Activated naive CD4-positive, alpha-beta T cell treated with anti-CD3 and anti-CD28 coated beads, Interleukin-2, amount 50 U/mL, for 72 hours (primary cell): ENCODE measurements at regions not wholly inside any gene's neighbourhood (a gene's known extent, or its start where the extent isn't known, plus 50 kb on each side); places are given as distances from the start of the nearest gene placed in this dataset.
"Not testable (repeated sequence)": the region's sequence is repeated elsewhere in the genome, so short reads cannot be mapped to it uniquely, and the experiment has no call there.

ENCODE experiments used
- ATAC-seq, 2 donors: fragments of 150-1000 bp; cut with Tn5 transposase; 2 replicates each; pipeline ENCODE4 v1.10.0; 2021; ENCODE audit warnings: mild to moderate bottlenecking in 2 of 2, moderate library complexity in 2 of 2
- DNase-seq, 2 donors: peaks; one replicate each; pipeline ENCODE4 v3.0.0; 2021 to 2022; ENCODE audit warnings: low spot score in 2 of 2
- H3K27ac Mint-ChIP-seq, 2 donors: one replicate each; pipeline ENCODE4 v1.8.0; 2022; ENCODE audit warnings: mild to moderate bottlenecking in 2 of 2, mixed read lengths in 2 of 2
- H3K36me3 Mint-ChIP-seq, 2 donors: one replicate each; pipeline ENCODE4 v1.8.0; 2022; ENCODE audit warnings: mixed read lengths in 2 of 2
- H3K9me3 Mint-ChIP-seq, 2 donors: one replicate each; pipeline ENCODE4 v1.8.0; 2022; ENCODE audit warnings: mixed read lengths in 2 of 2

DNA sequence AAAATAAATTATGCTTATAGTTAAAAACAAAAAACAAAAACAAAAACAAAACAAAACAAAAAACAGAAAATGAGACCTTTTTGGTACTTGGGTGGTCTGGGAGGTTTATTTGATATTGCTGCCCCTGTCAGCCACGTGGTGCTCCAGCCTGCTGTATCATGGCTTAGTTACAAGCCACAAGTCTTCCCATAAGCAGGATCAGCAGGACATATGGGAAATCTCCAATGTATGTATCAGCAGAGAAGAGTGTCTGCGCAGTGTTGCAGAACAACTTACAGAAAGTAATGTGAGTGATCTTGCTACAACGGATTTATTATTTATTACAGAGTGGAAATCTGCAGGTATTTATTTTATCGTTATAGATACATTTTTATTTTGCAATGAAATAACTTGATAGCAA lies 423.0 kb upstream of the TMPRSS15 start:
- DNase-seq (no peak), ATAC-seq (no peak)
- Mint-ChIP-seq H3K27ac (no peak overlapping the region), H3K36me3 (no peaks in the 10 kb centered on the region), H3K9me3 (peaks cover 3 to 10% of the 10 kb centered on the region in 2 donors)

DNA sequence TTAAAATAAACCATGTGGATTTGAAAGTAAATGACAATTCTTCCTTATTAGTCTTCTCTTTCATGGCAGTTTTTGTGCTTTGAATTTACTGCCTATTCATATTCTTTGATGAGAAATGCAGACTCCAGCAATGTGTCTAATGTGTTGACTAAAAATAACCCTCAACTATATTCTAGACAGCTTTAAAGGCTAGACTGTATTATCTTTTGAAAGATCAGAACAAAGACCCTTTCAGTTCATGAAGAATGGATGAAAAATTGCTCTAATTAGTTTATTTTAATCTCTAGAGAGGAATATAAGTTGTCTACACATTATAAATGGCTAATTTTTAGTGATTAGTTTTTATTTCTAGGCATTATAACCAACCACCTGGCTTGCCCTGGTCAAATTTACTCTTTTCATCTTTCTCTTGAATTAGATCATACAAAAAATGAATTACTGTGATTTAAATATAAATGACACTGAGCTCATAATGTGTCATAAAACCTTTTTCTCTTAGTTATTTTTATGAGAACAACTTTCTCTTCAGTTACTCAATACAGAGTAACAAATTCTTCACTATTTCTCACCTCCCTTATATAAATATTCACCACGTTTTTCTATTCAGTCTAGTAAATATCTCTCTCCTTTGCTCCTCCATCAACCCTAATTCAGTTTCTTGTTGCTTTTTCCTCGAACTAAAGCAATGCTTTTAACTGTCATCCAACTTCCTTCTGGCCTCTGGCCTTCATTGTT lies 428.5 kb upstream of the TMPRSS15 start:
- ATAC-seq = no peak
- DNase-seq = no peak
- Mint-ChIP-seq H3K27ac (no peak overlapping the region), H3K36me3 (no peaks in the 10 kb centered on the region), H3K9me3 (peaks cover 11 to 17% of the 10 kb centered on the region in 2 donors)

DNA sequence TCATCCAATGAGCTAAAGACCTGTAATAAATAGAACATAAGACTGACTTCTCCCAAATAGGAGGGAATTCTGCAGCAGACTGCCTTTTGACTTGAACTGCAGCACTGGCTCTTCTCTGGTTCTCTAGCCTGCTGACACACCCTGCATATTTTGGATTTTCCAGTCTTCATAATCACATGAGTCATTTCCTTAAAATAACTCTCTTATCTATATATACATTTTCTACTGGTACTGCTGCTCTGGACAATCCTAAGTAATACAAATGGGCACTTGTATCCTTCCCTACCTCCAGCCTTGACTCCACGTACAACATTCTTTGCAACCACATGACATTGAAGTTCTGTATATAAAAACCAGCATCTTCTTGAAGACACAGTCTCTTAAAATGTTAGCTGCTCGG lies 429.4 kb upstream of the TMPRSS15 start:
- DNase-seq = no peak
- Mint-ChIP-seq H3K9me3 (peaks cover 11 to 20% of the 10 kb centered on the region in 2 donors), H3K27ac (no peak overlapping the region), H3K36me3 (no peaks in the 10 kb centered on the region)
- ATAC-seq = no peak

DNA sequence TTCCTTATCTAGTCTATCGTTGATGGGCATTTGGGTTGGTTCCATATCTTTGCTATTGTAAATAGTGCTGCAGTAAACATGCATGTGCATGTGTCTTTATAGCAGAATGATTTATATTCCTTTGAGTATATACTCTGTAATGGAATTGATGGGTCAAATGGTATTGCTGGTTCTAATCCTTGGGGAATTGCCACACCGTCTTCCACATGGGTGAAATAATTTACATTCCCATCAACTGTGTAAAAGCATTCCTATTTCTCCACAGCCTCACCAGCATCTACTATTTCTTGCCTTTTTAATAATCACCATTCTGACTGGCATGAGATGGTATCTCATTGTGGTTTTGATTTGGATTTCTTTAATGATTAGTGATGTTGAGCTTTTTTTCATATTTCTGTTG lies 430.5 kb upstream of the TMPRSS15 start:
- H3K36me3 Mint-ChIP-seq, DNase-seq, ATAC-seq, H3K27ac Mint-ChIP-seq: not testable (repeated sequence)
- H3K9me3 Mint-ChIP-seq = peaks cover 15 to 20% of the 10 kb centered on the region in 2 donors

DNA sequence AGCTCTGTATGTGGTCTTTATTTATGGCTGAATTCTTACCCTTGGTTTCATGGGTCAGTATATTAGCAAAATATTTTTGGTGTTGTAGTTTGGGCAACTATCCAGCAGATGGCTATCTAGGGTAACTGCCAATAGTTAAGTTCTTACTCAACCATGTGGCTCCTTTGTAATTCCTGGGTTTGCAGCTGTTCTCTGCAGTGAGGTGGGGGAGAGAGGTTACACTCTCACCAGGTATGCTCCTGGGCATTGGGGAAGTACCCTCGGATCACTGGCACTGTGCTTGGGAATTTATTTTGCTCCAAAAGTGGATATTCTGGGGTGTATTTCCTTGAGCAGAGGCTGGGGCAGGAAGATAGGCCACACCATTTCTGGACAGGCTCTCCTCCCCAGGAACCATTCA lies 436.7 kb upstream of the TMPRSS15 start:
- Mint-ChIP-seq H3K36me3 (peaks cover 0 to 9% of the 10 kb centered on the region in 2 donors), H3K9me3 (peaks cover 9 to 19% of the 10 kb centered on the region in 2 donors), H3K27ac (no peak overlapping the region)
- DNase-seq (no peak), ATAC-seq (no peak)

DNA sequence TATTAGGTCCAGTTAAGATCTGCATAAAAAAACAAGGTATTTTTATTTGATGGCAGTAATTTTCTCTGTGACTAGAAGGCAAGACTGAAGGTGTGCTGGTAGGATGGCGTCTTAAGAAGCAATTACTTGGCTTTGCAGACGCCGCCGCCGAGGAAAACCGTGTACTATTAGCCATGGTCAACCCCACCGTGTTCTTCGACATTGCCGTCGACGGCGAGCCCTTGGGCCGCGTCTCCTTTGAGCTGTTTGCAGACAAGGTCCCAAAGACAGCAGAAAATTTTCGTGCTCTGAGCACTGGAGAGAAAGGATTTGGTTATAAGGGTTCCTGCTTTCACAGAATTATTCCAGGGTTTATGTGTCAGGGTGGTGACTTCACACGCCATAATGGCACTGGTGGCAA lies 454.0 kb upstream of the TMPRSS15 start:
- Mint-ChIP-seq H3K9me3 (peaks cover 23 to 24% of the 10 kb centered on the region in 2 donors), H3K36me3 (peaks cover 0 to 14% of the 10 kb centered on the region in 2 donors)
- ATAC-seq, H3K27ac Mint-ChIP-seq, DNase-seq: not testable (repeated sequence)

DNA sequence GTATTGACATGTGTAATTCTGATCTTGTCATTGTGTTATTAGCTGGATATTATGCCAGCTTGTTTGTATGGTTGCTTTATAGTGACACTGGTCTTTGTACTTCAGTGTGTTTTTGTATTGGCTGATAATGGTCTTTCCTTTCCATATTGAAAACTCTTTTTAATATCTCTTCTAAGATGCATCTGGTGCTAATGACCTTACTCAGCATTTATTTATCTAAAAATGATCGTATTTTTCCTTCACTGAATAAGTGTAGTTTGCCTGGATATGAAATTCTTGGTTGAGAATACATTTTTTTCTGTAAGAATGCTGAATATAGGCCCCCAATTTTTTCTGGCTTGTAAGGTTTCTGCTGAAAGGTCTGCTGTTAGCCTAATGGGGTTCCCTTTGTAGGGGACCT lies 465.5 kb upstream of the TMPRSS15 start:
- H3K36me3 Mint-ChIP-seq = peaks cover 0 to 5% of the 10 kb centered on the region in 2 donors
- no peak for ATAC-seq
- peaks cover 11 to 15% of the 10 kb centered on the region in 2 donors for H3K9me3 Mint-ChIP-seq
- DNase-seq = no peak
- H3K27ac Mint-ChIP-seq = no peak overlapping the region

DNA sequence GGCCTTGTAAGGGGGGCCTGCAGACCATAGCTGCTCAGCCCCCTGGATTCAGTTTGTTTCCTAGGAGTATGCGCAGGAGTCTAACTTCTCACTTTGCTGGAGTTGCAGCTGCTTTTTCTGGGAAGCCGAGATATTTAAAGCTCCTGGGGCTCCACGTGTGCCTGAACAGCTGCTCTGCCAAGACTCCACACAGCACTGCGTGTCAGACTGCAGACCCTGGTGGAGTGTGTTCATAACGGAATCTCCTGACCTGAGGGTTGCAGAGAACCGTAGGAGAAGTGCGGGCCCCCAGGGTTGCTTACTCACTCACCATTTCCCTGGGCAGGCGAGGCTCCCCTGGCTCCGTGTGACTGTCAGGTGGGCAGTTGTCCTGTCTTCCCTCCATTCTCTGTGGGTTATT lies 474.3 kb upstream of the TMPRSS15 start:
- H3K36me3 Mint-ChIP-seq = peaks cover 10 to 12% of the 10 kb centered on the region in 2 donors
- DNase-seq = no peak
- no peak overlapping the region for H3K27ac Mint-ChIP-seq
- H3K9me3 Mint-ChIP-seq = peaks cover 12 to 13% of the 10 kb centered on the region in 2 donors
- ATAC-seq = no peak

DNA sequence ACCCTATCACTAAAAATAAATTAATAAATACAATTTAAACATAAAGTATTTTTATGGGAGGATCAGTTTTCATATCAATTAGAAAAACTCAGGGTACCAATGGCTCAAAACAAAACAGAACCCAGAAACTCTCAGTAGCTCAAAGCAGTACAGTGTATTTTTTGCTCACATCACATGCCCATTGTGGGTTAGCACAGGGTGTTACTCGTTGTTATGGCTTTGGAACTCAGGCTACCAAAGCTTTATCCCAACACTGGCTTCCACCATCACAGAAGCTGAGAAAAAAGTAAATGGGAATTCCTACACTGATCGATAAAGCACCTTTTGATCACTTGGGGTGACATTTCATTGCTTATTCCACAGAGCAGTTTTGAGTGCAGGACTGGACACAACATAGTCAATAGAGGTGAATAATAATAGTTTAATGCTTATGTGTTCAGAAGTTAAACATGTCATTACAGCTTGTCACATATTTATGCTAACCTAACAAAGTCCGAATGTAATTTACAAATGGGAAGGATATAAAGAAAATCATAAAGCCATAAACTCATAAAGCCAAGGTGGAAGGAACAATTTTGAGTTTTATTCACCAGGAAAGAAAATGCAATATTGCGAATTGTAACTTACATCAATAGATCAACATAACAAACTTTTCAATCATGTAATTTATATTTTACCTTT lies 484.5 kb upstream of the TMPRSS15 start:
- ATAC-seq (no peak), DNase-seq (no peak)
- no peak overlapping the region for H3K27ac Mint-ChIP-seq
- no peaks in the 10 kb centered on the region for H3K36me3 Mint-ChIP-seq
- H3K9me3 Mint-ChIP-seq = peaks cover 17% of the 10 kb centered on the region in 2 donors

DNA sequence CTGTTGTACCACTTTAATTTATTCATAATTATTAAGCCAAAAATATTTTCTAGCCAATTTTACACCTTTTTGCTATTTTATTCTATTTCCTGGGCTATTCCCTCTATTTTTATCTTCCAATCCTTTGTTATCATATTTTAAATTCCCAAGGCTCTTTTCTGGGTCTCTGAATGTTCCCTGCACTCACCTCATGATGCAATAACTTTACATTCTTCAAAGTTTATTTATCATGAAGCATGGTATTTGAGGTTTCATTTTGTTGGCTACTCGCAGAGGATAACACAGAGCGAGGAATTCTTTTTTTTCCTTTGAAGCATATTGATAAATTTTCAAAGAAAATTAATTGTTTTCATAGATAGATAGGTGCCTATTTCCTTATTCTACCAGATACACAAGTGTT lies 489.8 kb upstream of the TMPRSS15 start:
- no peak for DNase-seq
- Mint-ChIP-seq H3K27ac (no peak overlapping the region), H3K36me3 (no peaks in the 10 kb centered on the region), H3K9me3 (peaks cover 10 to 12% of the 10 kb centered on the region in 2 donors)
- ATAC-seq = no peak

DNA sequence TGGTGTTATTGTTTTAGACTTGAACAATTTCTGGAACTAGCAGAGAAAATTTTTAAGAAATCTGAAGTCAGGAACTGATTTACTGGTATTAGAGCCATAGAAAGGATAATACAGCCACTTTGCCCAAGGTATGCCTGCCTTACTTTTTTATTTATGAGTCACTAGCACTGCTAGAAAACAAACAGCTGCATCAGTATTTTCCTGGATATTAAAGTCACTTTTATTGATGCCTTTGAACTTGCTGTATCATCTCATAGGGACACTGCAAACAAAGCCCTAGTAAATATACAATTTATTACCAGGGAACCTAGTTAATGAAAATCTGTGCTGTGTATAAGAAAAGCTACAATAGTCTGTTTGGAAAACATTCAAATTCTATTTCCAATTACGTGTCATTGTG lies 490.8 kb upstream of the TMPRSS15 start:
- no peak for ATAC-seq
- no peak for DNase-seq
- Mint-ChIP-seq H3K9me3 (peaks cover 10 to 11% of the 10 kb centered on the region in 2 donors), H3K27ac (no peak overlapping the region), H3K36me3 (no peaks in the 10 kb centered on the region)

DNA sequence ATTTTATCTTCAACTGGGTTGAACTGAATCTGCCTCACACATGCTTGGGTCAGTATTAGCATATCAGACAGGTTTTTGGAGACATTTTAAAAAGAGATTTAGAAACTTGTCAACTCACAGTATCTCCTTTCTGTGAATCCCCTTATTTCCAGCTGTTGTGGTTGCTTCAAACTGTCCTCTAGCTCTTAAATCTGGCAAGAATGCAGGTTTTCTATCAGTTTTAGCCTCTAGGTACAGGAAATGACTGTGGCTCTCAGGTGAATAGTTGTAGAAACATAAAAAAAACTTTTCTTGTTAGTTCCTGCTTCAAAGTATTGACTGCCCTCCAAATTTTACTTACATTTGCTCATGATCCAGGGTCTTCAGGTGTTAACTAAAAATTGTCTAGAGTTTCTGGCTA lies 495.7 kb upstream of the TMPRSS15 start:
- peaks cover 7 to 10% of the 10 kb centered on the region in 2 donors for H3K9me3 Mint-ChIP-seq
- H3K27ac Mint-ChIP-seq = no peak overlapping the region
- ATAC-seq = no peak

DNA sequence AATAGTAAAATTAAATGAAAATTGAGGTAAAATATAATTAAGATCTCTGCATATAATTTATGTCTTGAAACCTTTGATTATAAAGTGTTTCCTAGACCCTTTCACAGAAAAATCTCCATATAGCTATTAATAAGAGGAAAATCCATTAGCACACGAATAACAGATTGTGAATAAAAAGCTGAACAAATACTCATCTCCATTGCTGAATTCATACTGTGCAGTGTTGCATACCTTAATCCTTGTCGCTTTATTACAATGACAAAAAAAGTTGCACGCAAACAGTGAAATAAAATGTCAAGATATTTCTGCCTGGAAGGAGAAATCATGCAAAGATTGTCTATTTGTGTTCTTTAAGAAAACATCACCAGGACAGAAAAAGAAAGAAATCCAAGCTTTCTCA lies 499.1 kb upstream of the TMPRSS15 start:
- Mint-ChIP-seq H3K36me3 (no peaks in the 10 kb centered on the region), H3K27ac (no peak overlapping the region), H3K9me3 (peaks cover 11 to 15% of the 10 kb centered on the region in 2 donors)
- DNase-seq = no peak
- no peak for ATAC-seq

More for the DNA sequence above, 495.7 kb upstream of the TMPRSS15 start:
- no peaks in the 10 kb centered on the region for H3K36me3 Mint-ChIP-seq
- no peak for DNase-seq

DNA sequence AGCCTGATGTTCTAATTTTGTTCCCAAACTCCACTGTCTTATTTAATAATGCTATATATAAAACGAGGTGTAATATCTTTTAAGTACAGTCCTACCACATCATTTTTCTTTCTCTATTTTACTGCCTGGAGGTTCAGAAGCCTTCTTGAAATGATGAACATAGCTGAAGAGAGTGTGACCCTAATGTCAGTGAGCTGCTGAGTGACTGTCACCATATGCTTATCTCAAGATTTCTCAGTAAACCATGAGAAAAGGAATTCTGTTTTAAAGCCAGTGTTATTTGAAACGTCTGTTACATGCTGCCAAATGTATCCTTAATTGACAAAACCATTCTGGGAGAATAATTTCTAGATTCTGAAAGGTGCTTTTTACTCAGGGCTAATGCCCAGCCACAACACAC lies 503.5 kb upstream of the TMPRSS15 start:
- ATAC-seq (no peak), DNase-seq (no peak)
- Mint-ChIP-seq H3K27ac (no peak overlapping the region), H3K36me3 (no peaks in the 10 kb centered on the region), H3K9me3 (peaks cover 21 to 24% of the 10 kb centered on the region in 2 donors)

DNA sequence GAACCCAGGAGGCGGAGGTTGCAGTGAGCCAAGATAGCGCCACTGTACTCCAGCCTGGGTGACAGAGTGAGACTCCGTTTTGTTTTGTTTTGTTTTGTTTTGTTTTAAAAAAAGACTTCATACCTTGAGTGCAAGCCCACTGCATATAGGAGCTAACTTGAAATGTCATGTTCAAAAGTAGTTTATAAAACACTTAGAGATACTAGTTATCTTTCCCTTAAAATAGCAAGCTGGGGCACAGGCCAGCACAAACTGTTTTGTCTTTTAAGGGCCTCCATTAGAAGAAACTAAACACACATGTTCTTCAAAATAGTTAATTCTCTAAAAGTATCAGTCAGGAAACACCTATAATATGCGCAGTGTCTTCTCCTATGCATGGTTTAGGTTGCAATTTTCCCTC lies 505.1 kb upstream of the TMPRSS15 start:
- H3K36me3 Mint-ChIP-seq = no peaks in the 10 kb centered on the region
- ATAC-seq = no peak

DNA sequence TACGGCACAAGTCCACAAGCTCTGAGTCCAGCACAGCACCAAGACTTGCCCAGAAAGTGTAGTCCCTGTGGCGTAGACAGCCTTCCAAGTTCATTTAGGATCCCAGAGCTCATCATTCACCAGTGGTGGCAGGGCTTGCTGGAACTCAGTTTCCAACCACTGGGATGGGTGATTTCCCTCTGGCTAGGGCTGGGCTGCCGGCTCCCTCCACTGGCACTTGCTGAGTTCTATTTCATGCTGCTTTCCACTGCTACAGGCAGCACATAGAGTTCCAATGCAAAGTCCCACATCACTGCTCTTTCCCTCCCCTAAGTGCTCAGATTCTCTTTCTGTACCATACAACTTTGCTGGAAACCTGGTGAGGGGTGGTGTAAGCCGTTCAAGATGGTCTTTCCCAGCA lies 510.3 kb upstream of the TMPRSS15 start:
- DNase-seq = no peak
- Mint-ChIP-seq H3K27ac (no peak overlapping the region), H3K9me3 (peaks cover 16 to 18% of the 10 kb centered on the region in 2 donors), H3K36me3 (no peaks in the 10 kb centered on the region)
- ATAC-seq = no peak

More for the DNA sequence above, 505.1 kb upstream of the TMPRSS15 start:
- H3K9me3 Mint-ChIP-seq = peaks cover 21 to 27% of the 10 kb centered on the region in 2 donors
- DNase-seq = no peak
- no peak overlapping the region for H3K27ac Mint-ChIP-seq

DNA sequence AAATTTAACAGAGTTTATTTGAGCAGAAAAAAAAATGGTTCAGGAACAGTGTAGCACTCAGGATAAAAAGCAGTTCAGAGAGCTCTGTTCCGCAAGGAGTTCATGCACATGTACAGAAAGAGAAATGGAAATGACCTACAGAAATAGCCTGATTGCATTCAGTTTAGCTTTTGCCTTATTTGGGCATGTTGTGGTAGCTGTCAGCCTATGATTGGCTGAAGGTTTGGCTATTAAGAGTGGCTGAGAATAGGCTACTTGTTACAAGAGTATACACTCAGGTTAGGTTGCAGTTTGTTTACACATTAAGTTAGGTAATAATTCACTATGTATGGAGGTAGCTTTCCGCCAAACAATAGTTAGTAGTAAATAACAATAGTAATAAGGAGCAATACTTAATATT lies 511.0 kb upstream of the TMPRSS15 start:
- no peak overlapping the region for H3K27ac Mint-ChIP-seq
- DNase-seq (no peak), ATAC-seq (no peak)
- no peaks in the 10 kb centered on the region for H3K36me3 Mint-ChIP-seq
- H3K9me3 Mint-ChIP-seq = peaks cover 16 to 18% of the 10 kb centered on the region in 2 donors

DNA sequence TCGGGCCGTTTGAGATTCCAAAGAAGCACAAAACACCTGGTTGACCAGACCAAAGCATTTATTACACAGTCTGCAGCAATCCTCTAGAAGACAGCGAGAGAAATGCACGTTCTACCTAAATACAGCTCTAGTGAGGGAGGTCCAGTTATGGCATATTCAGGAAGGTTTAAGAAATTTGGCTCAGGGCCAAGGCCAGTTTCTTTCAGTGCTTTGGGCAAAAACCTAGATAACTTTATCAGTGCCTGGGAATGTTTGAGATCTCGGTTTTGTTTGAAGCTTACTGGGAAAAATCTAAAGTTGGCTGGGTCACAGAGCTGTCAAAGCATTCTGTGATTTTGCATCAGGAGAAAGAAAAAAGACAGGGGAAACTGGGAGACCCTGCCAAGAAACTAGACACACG lies 514.0 kb upstream of the TMPRSS15 start:
- no peak for DNase-seq
- Mint-ChIP-seq H3K9me3 (peaks cover 0 to 4% of the 10 kb centered on the region in 2 donors), H3K36me3 (no peaks in the 10 kb centered on the region), H3K27ac (no peak overlapping the region)
- ATAC-seq = no peak
